Dedifferentiated amniotic fluid mesenchymal stem cell (primary cell): ENCODE measurements at regions not wholly inside any gene's neighbourhood (a gene's known extent, or its start where the extent isn't known, plus 50 kb on each side); places are given as distances from the start of the nearest gene placed in this dataset.
"Not testable (repeated sequence)": the region's sequence is repeated elsewhere in the genome, so short reads cannot be mapped to it uniquely, and the experiment has no call there.

Experiments
- DNase-seq: peaks from one replicate; pipeline ENCODE4 v3.0.0-alpha.2; 2016; ENCODE audit errors: extremely low spot score

GRCh38 chr20:48155268-48155667 lies 370.0 kb upstream of the SULF2 start:
- no peak for DNase-seq

DNA sequence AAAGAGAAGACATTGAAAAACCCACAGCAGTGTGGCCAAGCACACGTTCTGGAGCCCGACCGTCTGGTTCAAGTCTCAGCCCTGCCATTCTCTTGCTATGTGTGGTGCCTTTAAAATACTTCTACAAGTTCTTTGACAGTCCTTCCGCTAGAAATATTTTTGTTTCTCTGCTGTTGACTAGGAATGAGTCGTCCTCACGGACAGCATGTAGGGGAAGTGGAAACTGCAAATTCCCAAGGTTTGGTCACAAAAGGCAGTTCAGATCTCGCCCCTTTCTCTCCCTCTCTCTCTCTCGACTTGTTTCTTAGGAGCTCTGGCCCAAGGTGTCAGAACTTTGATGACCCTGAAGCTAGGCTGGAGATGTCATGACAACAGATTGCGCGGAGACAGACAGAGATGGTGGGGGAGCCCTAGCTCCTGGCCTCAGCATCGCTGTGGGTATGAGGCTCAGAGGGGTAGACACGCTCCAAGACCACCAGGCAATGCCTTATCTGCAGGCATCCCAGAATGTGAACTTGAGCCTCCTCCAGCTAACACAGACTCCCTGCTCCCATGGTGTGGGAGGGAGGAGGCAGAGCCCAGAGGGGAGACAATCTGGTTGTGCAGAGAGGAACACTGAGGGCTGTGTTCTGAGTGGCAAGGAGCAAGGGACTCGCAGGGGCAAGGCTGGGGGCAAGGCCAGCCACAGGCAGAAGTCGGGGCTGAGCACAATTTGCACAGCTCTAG lies 368.9 kb upstream of the SULF2 start:
- DNase-seq: no peak

DNA sequence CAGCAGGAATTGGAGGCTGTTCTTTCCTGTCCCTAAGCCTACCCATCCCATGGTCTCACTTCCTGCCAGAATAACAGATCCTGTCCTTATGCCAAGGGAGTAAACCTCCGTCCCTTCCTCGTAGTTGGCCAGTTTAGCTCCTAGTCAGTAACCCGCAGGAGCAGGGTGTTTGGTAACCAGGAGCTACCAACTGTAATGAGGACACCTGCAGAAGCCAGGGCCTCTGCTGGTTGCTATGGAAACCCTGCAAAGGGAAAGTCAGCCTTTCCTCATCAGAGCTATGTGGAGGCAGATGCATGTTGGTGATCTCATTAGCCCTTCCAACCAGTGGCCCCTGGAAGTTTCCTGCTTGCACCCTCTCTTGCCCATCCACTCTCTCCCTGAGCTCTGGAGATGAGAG lies 368.2 kb upstream of the SULF2 start:
- DNase-seq: no peak

DNA sequence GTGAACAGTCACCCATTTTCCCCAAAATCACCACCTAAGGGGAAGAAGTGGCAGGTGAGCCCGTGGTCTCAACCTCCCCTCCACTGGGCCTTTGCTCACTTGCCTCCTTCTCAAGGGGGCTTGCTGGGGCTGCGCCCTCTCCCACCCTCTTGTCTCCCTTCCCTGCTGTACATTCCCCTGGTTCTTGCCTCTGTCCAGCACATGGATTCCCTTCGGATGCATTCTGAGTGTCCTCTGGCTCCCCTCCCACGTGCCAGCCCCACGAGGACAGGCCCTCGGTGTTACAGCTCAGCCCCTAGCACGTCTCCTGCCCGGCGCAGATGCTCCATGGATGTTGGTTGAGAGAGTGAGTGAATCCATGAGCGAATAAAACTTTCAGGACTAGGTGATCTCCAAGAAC lies 367.8 kb upstream of the SULF2 start:
- DNase-seq: no peak

- DNase-seq: no peak
Measured at GRCh38 chr20:48150568-48150967, 365.3 kb upstream of the SULF2 start.

DNA sequence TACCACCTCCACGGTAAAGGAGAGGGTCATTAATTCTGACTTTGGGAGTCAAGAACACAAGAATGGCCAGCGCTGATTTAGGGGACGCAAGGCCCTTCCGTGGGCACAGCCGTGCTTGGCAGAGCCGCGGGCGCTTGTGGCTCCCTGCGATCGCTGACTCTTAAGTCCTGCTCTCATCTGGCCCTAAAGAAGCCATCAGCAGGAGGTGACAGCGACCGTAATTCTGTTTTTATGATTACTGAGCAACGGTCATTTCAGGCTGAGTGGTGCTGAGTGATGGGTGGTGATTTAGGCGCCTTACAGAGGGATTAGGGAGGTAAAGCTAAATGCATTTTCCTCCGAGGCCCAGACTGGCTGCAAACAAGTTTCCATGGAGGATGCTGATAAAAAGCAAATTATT lies 364.6 kb upstream of the SULF2 start:
- DNase-seq: no peak

DNA sequence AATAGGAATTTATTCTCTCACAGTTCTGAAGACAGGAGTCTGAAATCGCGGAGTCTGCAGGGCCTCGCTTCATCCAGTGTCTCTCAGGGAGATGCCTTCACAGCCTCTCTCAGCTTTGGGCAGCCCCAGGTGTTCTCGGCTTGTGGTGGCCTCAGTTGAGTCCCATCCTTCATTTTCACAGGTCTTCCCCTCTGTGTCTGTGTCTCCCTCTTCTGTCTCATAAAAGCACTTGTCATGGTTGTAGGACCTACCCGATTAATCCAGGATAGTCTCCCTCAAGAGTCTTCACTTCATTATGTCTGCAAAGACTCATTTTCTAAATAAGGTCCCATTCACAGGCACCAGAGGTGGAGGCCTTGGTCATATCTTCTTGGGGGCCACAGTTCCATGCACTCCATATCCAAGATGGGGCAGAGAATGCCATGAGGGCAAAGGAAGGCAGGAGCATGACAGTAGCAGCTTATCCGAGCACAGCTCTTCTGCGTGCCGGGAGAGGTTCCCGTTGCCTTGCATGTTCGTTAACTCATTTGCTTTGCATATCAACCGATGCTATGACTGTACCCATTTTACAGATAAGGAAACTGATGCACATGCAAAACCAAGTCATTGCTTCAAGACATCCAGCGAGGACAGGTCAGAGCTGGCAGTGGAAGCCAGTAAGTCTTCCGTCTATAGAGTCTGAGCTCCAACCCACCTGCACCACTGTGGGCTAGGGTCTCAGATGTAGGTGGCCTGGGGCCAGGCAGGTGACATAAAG lies 363.8 kb upstream of the SULF2 start:
- no peak for DNase-seq

- DNase-seq: no peak
Measured at GRCh38 chr20:48148020-48148419, 362.7 kb upstream of the SULF2 start.

DNA sequence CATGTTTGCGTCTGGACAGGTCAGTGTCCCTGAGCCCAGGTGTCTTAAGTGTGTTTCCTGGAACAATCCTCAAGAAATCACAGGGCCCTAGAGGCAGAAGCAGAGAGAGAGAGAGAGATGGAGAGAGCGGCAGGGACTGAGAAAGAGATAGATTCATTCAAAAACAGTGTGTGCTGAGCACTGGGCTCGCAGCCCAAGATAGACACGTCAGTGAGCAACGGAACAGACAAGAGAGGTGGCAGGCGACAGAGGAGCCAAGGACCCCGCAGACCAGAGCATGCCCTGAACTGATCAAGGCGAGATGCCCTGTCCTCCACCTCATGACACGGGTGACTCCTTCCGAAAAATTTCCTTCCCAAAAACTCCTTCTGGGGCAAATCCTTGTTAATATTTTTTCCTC lies 362.0 kb upstream of the SULF2 start:
- DNase-seq: no peak

DNA sequence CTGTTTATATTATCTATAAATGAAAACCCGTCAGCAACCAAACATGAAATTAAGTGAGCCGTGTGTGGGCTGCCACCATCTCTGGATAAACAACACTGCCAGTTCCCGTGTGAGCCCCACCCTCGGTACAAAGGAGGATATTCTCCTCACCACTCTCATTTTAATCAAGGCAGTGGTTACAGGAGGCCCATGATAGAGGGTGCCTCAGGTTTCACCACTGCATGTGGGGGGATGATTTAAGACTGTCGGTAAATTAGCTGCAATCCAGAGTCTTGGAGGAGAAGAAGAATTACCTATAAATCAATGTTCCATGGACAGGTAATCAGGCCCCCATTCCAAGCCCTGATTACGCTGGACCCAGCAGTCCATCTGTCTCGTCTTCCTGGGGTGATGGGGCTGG lies 361.6 kb upstream of the SULF2 start:
- no peak for DNase-seq

- no peak for DNase-seq
Measured at GRCh38 chr20:48146308-48146707, 361.0 kb upstream of the SULF2 start.

GRCh38 chr20:48143435-48144081 lies 358.3 kb upstream of the SULF2 start:
- DNase-seq: no peak

- DNase-seq: no peak
Measured at GRCh38 chr20:48142516-48142773, 357.2 kb upstream of the SULF2 start.

DNA sequence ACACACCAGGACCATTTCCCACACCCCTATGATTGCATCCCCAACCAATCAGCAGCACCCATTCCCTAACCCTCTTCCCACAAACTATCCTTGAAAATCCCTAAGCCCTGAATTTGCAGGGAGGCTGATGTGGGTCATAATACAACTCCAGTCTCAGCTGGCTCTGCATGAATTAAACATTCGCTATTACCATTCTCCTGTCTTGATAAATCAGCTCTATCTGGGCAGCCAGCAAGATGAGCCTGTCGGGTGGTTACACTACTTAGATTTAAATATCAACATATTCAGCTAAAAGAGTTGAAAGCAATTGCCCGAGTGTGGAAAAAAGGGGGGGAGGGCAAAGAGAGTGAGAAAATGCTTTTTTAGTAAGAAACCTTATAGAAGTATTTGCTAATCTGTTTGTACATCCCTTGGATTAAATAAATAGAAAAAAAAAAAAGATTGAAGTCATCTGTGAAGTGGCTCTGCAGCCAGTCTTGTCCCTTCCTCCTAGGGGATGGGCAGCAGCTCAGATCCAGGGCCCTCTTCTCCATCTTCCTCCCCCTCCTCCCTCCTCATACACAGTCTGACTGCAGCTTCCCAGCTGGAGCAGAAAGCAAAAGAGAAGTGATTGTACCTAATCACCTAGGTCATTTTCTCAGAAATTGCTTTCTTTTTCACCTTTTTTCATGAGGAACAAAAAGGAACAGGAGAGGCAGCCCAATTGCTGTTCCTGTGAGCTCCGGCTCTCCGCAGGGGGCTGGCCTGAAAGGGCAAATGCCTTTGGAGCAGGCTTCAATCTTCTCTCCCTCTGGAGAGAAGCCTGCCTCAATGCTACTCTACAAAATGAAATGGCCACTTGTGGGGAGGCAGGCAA lies 356.6 kb upstream of the SULF2 start:
- no peak for DNase-seq

GRCh38 chr20:48139262-48140041 lies 354.2 kb upstream of the SULF2 start:
- no peak for DNase-seq

DNA sequence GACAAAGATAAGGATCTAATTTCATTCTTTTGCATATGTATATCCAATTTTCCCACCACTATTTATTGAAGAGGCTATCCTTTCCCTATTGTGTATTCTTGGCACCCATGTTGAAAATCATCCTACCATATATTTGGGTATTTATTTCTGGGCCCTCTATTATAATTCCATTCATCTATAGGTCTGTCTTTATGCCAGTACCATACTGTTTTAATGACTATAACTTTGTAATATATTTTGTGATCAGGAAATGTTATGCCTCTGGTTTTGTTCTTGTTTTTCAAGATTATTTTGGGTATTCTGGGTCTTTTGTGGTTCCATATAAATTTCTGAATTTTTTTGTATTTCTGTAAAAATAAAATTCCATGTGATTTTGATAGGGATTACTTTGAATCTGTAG lies 347.6 kb upstream of the SULF2 start:
- no peak for DNase-seq

DNA sequence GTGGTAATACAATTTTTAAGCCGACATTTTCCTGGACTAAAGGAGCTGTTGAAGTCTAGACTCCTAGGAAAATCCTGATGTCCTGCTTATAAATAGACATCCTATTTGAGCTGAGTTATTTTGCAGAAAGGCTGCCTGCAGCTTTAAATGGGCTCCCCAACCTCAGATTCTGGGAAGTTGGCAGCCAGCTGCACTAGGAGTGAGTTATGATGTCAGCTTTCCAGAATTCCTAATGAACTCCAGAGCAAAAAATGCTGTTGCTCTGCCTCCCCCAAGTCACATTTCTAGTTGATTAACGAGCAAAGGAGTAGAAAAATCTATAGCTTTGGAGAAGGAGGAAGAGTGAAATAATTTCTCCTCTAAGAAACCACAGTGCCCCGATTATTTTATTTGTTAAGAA lies 346.3 kb upstream of the SULF2 start:
- no peak for DNase-seq

- DNase-seq: no peak
Measured at GRCh38 chr20:48129345-48129942, 344.2 kb upstream of the SULF2 start.

GRCh38 chr20:48128436-48128835 lies 343.2 kb upstream of the SULF2 start:
- DNase-seq: no peak

- not testable (repeated sequence) for DNase-seq
Measured at GRCh38 chr20:48127964-48128363, 342.7 kb upstream of the SULF2 start.

- DNase-seq: not testable (repeated sequence)
Measured at GRCh38 chr20:48127133-48127532, 341.9 kb upstream of the SULF2 start.
